Superior temporal gyrus (tissue), 1 donor: ENCODE measurements at regions not wholly inside any gene's neighbourhood (a gene's known extent, or its start where the extent isn't known, plus 50 kb on each side); places are given as distances from the start of the nearest gene placed in this dataset.

Experiments
- DNase-seq: peaks from one replicate; pipeline ENCODE4 v3.0.0-alpha.2; 2016; ENCODE audit errors: extremely low spot score

DNA sequence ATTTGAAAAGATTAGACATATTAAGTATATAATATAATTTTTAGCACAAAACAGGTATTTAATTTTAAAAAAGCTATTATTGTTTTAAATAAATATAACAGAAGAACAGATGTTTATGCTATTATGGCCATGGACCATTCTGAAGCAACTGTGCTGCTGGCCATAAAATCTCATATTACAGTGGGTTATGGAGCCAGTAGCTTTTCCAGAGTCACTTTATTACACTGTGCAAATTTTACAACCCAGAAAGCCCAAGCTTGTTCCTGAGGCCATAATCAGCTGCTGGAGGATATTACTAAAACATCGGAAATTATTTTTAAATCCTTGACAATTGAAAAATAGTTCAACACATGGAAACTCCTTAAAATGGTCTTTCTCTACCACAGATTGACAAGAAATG is 557.3 kb upstream of the KCNMB2 start:
- DNase-seq, result no peak

DNA sequence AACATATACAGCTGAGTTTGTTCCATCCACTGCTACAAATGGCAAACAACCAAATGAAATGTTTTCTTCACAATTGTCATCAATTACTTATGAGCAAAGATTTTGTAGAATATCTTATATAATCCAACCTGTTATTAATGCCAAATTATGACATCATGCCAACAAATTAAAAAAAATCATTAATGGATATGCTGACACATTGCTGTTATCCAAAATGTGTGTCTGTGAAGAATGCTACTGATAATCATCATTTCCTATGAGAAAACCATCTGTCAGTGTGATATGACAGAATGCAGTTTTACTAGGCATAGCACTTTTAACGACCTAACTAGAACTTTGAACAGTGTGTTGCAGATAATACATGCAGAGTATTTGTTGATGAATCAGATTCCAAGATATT is 556.5 kb upstream of the KCNMB2 start:
- DNase-seq, result no peak

- no peak for DNase-seq
Measured at GRCh38 chr3:177981576-177981975, 554.7 kb upstream of the KCNMB2 start.

- DNase-seq, result no peak
Measured at GRCh38 chr3:177982034-177982433, 554.2 kb upstream of the KCNMB2 start.

GRCh38 chr3:177983320-177983719 is 552.9 kb upstream of the KCNMB2 start:
- DNase-seq, result no peak

GRCh38 chr3:177992993-177993970 is 543.0 kb upstream of the KCNMB2 start:
- no peak for DNase-seq

DNA sequence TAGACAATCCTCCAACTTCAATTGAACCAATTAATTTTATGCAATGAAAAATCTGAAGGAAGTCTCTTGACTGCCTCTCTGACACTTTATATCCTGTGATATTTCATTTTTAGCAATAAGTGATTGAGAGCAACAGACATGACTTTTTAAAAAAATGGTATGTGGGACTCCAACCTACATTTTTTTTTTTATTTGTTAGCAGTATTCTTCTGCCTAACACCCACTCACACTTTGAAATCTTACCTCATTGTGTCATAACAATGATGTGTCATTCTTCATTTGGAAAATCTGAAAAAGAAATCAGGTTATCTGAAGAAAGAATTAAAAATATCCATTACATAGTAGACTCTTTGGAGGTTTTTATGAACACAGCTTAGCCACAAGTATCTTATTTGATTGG is 541.3 kb upstream of the KCNMB2 start:
- DNase-seq, result no peak

DNA sequence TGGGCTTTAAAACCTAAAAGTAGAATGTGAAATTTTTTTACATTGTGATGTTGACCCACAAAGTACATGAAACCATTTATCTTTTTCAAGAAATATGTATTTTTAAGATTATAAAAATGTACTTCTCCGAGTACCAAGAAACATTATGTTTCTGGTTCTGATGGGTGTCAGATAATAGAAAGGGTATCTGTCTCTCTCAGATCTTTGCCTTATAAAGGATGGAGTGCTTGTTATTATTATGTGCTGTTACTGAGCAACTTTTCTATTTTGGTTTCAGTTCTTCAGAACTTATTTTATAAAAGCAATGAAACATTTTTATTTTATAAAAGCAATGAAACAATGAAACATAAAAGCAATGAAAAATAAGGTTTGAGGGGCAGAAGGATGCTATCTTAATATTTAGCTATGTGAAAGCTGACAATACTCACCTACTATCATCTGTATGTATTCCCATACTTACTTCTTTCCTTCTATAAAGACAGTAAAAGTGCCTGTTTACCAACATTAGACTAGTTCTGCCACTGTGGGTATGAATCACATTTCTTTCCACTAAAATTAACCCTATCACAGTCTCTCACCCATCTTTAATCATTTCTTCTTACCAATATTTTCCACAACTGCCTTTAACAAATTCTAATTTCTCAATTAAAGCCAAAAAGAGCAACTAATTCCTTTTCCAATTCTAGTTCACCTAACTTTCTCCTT is 540.7 kb upstream of the KCNMB2 start:
- no peak for DNase-seq

- no peak for DNase-seq
Measured at GRCh38 chr3:178001670-178002101, 534.5 kb upstream of the KCNMB2 start.

DNA sequence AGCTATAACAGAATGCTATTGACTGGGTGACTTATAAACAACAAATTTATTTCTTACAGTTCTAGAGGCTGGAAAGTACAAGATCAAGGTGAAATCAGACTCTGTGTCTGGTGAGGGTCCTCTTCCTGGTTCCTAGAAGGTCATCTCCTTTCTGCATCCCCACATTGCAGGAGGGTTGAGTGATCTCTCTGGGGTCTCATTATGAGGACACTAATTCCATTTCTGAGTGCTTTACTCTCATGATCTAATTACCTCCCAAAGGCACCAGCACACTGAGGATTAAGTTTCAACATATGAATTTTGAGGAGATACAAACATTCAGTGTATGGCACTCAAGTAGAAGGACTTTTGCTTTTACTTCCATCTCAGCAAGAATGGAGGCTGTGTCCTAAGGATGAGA is 534.1 kb upstream of the KCNMB2 start:
- DNase-seq, result no peak

GRCh38 chr3:178003756-178004155 is 532.5 kb upstream of the KCNMB2 start:
- DNase-seq, result no peak

DNA sequence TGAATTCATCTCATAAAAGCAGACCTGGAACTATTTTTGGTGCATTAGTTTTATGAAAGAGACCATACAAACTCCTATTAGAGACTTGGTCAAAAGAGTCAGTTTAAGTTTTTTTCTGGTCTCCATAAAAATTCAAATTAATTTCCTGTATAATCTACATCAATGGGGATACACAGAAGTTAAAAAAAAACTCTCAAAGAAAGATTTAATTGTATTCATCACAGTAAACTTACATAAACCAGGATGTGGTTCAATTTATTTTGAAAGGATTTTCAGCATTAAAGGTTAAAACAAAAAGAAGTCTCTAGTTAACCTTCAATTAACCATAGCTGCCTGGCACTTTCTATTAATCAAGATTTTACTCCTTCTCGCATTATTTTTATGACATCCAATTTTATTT is 530.3 kb upstream of the KCNMB2 start:
- no peak for DNase-seq

GRCh38 chr3:178010306-178010705 is 525.9 kb upstream of the KCNMB2 start:
- DNase-seq, result no peak

- DNase-seq, result no peak
Measured at GRCh38 chr3:178019645-178020044, 516.6 kb upstream of the KCNMB2 start.

DNA sequence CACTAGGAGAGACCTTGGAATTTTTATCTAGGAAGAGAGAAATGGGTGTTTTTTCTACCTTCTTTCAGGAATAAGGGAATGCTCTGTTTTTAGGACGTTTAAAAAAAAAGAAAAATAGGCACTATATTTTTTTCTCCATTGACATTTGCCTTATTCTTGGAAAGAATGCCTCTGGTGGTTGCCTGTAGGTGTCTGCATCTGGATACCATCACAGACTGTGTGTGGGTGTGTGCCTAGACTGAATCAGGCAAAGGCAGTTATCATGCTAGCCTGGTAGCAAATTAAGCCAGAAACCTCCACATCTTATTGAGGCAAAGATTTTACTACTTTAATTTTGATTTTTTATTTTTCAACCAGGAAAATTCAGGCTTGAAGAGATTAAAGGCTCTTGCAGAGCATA is 513.6 kb upstream of the KCNMB2 start:
- peak; percentile 69 for DNase-seq

- no peak for DNase-seq
Measured at GRCh38 chr3:178028933-178029332, 507.3 kb upstream of the KCNMB2 start.

DNA sequence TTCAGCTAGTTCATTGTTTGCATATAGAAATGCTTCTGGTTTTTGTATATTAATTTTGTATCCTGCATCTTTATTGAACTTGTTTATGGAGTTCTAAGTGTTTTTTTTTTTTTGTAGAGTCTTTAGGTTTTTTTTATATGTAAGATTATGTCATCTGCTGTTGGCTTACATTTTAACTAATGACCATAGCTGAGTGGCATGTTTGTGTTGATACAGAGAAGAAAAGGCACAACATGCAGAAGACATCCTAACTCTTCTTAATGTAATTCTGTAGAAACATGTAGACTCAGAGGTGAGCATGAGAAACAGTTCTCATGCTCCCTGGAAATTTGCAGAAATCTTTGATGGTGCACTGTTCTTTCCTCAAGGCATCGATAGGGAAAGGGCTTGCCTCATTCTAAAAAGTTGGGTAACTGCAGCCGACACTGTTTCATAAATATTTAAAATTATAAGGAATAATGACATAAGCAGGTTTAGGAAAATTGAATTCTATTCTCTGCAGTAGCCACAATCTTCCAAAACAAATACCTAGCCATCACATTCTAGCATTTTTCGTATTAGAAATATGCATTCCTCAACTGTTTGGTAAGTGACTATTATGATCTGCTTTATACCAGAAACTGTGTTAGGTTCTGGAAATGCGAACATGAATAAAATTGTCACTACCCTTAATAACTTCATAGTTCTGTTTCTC is 499.6 kb upstream of the KCNMB2 start:
- DNase-seq, result no peak

DNA sequence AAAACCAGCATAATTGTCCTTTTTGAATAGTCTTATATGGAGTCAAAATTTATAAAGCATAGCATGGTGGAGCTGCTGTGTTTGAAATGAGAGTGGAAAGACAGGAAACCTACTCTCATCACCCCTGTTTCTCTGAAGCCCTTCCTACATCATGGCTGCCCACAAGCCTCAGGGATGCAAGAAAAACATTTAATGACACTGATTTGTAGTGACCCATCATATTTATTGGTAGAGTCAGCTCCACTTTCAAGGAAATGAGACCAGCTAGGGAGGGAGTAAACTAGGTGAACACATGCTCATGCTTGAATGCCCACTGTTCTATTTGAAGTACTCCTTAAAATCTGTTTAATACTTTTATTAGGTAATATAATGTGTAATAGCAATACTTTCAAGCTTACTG is 494.3 kb upstream of the KCNMB2 start:
- no peak for DNase-seq

DNA sequence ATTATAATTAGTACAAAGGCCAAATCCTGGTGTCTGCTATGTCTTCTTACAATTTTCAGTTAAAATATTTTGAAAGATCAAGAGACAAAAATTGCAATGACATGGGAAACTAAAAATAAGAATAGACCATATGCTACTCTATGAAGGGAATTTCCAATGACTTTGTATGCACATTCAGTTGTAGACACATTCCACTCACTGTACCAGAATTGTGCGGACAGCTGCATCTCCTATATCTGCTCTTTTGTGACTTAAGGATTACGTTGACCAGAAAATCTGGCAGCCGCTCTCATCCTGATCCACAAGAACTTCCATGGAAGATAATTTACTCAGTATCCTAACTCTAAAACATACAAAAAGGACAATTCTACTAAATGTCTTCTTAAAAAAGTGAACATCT is 493.9 kb upstream of the KCNMB2 start:
- DNase-seq, result peak; percentile 33

DNA sequence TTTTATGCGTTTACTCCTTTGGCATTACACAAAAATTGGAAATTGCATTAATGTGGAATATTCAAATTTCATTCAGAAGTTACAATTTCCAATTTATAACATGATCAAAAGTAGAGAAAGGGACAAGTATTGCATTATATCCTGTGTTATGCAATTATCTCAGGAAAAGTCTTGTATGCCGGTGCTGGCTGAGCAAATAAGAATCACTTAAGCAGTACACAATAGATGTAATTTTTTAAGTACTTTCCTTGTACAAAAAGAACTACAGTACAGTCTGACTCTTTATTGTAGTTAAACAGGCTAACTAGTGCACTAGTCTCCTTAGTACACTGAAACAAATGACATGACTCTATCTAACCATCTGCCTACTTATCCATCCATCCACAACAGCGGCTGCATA is 493.2 kb upstream of the KCNMB2 start:
- DNase-seq, result no peak

DNA sequence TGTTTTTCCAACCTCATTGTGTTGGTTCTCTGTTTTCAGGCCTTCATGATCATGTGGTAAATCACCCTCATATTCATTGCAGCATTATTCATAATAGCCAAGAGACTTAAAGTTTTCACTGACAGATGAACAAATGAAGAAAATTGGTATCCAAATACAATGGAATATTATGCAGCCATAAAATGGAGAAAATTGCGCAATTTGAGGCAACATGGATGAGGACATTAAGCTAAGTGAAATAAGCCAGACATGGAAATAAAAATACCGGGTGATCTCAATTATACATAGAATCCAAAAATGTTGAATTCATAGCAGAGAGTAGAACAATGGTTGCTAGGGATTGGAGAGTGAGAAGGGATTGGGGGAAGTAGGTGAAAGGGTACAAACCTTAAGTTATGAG is 491.9 kb upstream of the KCNMB2 start:
- no peak for DNase-seq

- DNase-seq, result no peak
Measured at GRCh38 chr3:178047496-178047895, 488.7 kb upstream of the KCNMB2 start.
